22Rv1 (cell line): ENCODE measurements at regions not wholly inside any gene's neighbourhood (a gene's known extent, or its start where the extent isn't known, plus 50 kb on each side); places are given as distances from the start of the nearest gene placed in this dataset.

Source experiments
- CTCF ChIP-seq: fragments of 450-650 bp; IDR thresholded peaks from 2 replicates; pipeline ENCODE4 v1.5.1; 2017; ENCODE audit warnings: mild to moderate bottlenecking
- ZFX ChIP-seq: fragments of 450-650 bp; IDR thresholded peaks from 2 replicates; pipeline ENCODE4 v1.6.1; 2017; ENCODE audit warnings: antibody characterized with exemption, borderline replicate concordance

DNA sequence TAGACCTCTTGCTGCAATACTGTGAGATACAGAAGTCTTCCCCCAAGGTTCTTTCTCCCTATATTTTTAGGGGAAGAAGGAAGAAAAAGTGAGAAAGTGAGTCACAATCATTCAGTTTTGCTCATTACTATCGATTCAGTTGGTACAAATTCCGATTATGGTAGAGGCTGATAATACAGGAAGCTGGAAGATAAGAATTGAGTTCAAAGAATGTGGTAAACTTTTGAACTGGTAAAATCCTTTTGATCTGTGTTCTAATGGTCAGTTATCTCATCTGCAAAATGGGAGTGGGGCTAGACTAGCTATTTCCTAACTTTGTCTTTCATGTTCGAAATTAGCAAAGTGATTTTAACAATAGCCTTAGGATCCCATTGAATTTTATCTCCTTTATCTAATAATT is 101.4 kb upstream of the FAT1 start:
- TF ChIP-seq CTCF, result no peak
- no peak for TF ChIP-seq ZFX
